ENCODE measurements at regions not wholly inside any gene's neighbourhood (a gene's known extent, or its start where the extent isn't known, plus 50 kb on each side); places are given as distances from the start of the nearest gene placed in this dataset.
A peak's percentile ranks its signal among the peaks of the same experiment; 100 is the strongest.

DNA sequence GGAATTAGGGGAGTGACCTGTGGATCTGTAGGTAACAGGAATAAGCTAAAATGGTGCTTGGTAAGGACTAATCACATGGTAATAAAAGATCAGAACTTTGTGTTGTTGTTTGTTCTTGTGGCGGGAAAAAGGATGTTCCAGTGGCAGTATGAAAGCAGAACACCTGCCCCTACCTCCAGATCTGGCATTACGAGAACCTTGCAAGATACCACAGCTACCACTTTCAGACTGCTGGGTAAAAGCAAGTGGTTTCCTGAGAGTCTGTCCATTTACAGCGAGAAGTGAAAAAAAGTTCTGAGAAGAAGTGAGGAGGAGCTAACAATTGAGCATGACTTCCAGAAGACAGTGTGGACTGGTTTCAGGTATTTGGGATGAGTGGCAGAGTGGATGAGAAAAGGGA, 252.5 kb downstream of the TLE4 start:
- DNase-seq (ENCODE audit: extremely low read depth, low read depth), result no peak
- TF ChIP-seq, protein P1, sequence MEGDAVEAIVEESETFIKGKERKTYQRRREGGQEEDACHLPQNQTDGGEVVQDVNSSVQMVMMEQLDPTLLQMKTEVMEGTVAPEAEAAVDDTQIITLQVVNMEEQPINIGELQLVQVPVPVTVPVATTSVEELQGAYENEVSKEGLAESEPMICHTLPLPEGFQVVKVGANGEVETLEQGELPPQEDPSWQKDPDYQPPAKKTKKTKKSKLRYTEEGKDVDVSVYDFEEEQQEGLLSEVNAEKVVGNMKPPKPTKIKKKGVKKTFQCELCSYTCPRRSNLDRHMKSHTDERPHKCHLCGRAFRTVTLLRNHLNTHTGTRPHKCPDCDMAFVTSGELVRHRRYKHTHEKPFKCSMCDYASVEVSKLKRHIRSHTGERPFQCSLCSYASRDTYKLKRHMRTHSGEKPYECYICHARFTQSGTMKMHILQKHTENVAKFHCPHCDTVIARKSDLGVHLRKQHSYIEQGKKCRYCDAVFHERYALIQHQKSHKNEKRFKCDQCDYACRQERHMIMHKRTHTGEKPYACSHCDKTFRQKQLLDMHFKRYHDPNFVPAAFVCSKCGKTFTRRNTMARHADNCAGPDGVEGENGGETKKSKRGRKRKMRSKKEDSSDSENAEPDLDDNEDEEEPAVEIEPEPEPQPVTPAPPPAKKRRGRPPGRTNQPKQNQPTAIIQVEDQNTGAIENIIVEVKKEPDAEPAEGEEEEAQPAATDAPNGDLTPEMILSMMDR (IDR thresholded peaks at IDR 0.05; ENCODE audit: low read depth, low read length), result no peak

GRCh38 chr9:79817438-79818004, 245.8 kb downstream of the TLE4 start:
- TF ChIP-seq, protein P1 (IDR thresholded peaks at IDR 0.05; ENCODE audit: low read depth, low read length), result no peak
- no peak for DNase-seq (ENCODE audit: extremely low read depth, low read depth)

DNA sequence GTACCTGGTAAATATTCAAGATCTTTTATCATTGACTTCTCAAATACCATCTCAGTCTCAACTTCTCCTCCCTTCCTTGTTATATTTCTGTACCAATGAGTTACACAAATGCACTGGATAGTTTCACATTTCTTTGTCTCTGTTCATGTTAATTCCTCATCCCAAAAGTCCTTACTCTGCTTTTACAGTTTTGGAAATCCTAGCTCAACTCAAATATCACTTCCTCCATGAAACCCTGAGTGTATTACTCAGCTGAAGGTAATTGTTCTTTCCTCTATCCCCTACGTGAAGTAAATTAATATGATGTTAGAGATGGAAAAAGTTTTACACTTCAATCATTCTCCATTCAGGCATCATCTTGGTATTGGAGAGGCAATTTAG, 241.5 kb downstream of the TLE4 start:
- TF ChIP-seq, protein P1 (IDR thresholded peaks at IDR 0.05; ENCODE audit: low read depth, low read length), result no peak
- DNase-seq (ENCODE audit: extremely low read depth, low read depth), result no peak

- DNase-seq (ENCODE audit: extremely low read depth, low read depth), result no peak
- TF ChIP-seq, protein P1 (IDR thresholded peaks at IDR 0.05; ENCODE audit: low read depth, low read length), result no peak
Measured at GRCh38 chr9:79812507-79813257, 240.9 kb downstream of the TLE4 start.

GRCh38 chr9:79812099-79812498, 240.3 kb downstream of the TLE4 start:
- TF ChIP-seq, protein P1 (IDR thresholded peaks at IDR 0.05; ENCODE audit: low read depth, low read length), result no peak
- no peak for DNase-seq (ENCODE audit: extremely low read depth, low read depth)

GRCh38 chr9:79809931-79810330, 238.2 kb downstream of the TLE4 start:
- DNase-seq (ENCODE audit: extremely low read depth, low read depth), result peak; percentile 69
- TF ChIP-seq, protein P1 (IDR thresholded peaks at IDR 0.05; ENCODE audit: low read depth, low read length), result no peak

DNA sequence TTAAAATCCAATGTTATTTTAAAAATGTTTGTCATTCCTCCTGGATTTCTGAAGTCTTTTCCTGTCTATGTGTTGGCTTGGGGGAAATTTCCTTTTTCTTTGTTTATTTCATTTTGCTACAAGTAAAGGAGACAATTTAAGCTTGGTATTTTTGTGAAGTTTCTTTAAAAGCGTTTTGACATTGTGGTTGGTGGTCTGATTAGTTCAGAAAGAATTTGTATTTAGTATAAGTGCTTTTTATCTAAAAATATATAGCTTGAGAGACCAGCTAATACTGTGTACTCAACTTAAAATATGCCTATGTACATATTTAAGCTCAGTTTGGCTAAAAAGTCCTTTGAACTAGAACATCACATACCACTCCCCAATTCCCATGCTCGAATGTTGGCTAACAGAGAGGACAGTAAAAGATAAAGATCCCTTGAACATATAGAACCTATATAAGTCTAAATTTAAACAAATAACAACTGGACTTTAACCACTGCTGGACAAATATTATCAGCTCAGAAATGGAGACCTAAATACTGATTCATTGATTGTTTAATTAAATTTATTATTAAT, 237.6 kb downstream of the TLE4 start:
- TF ChIP-seq, protein P1 (IDR thresholded peaks at IDR 0.05; ENCODE audit: low read depth, low read length), result no peak
- no peak for DNase-seq (ENCODE audit: extremely low read depth, low read depth)

Measured in AG09319 (cell line).